RCC 7860 (cell line): ENCODE measurements at regions not wholly inside any gene's neighbourhood (a gene's known extent, or its start where the extent isn't known, plus 50 kb on each side); places are given as distances from the start of the nearest gene placed in this dataset.

Source experiments
- DNase-seq: peaks from one replicate; pipeline ENCODE4 v3.0.0-alpha.2; 2015; ENCODE audit warnings: low spot score
- FAIRE-seq: peaks from 2 replicates; lab custom pipeline; 2012; peaks lifted over from hg19 to GRCh38; lab: Jason Lieb, UNC

DNA sequence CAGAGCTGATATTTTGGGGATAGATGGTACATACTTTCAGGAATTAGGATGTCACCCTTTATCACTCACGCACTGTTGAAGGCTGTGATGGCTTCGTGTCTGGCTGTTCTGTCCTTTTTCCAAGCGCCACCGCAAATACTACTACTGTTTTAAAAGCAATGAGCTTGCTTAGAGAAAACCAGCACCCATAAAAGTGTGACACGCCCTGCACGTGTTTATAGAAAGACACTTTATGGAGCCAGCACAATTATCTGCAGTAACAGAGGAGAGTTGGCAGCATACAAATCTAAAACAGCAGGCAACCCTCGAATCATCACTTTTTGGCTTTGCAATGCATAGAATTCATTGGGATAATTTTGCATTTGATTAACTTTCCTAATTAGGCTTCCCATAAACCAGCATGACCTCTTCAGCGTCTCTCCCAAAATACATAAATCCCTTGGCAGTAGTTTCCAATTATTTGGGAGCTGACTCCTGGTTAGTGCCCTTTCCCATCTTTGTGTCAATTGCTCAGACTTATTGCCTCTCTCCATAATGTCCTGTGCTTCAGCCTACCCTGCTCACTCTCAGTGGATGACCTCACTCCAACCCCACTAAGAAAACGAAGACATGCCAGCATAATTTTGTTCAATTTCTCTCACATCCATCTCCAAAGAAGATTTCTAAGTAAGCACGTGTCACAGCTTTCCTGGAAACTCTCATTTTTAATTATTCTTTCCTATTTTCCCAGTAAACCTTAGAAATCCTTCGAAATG is 118.7 kb upstream of the LARGE1 start:
- DNase-seq (no peak), FAIRE-seq (no peak)

- DNase-seq (no peak), FAIRE-seq (no peak)
Measured at GRCh38 chr22:34045311-34045710, 125.0 kb upstream of the LARGE1 start.

- no peak for FAIRE-seq
Measured at GRCh38 chr22:34055525-34056200, 135.4 kb upstream of the LARGE1 start.

GRCh38 chr22:34057726-34058125 is 137.4 kb upstream of the LARGE1 start:
- no peak for FAIRE-seq
- DNase-seq, result no peak

More at GRCh38 chr22:34055525-34056200, 135.4 kb upstream of the LARGE1 start:
- peak; percentile 27 for DNase-seq

GRCh38 chr22:34064696-34065095 is 144.4 kb upstream of the LARGE1 start:
- no peak for FAIRE-seq
- no peak for DNase-seq

GRCh38 chr22:34067031-34067430 is 146.8 kb upstream of the LARGE1 start:
- DNase-seq, result no peak

GRCh38 chr22:34068001-34068400 is 147.7 kb upstream of the LARGE1 start:
- FAIRE-seq (no peak), DNase-seq (no peak)

More at GRCh38 chr22:34067031-34067430, 146.8 kb upstream of the LARGE1 start:
- no peak for FAIRE-seq

GRCh38 chr22:34070051-34070450 is 149.8 kb upstream of the LARGE1 start:
- DNase-seq (no peak), FAIRE-seq (no peak)

DNA sequence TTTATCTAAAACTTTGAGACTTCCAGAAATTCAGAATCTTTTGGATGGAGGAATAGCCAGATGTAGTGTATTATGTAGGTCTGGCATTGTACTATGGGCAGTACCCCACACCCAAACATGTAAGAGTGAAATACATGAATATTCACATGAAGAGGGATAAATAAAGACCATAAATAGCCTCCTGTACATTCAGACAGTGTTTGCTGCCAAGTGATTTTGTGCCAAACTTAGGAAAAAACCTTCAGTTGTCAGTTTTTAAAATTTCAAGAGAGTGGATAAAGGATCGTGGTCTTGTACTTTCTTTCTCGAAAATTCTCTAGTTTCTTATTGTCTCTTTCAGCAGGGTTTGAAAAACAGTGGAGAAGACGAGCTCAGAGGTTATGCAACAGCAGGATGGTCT is 150.3 kb upstream of the LARGE1 start:
- DNase-seq (no peak), FAIRE-seq (no peak)

GRCh38 chr22:34072585-34072984 is 152.3 kb upstream of the LARGE1 start:
- FAIRE-seq (no peak), DNase-seq (no peak)

GRCh38 chr22:34080433-34080832 is 160.2 kb upstream of the LARGE1 start:
- no peak for FAIRE-seq
- DNase-seq, result no peak

- DNase-seq, result no peak
- no peak for FAIRE-seq
Measured at GRCh38 chr22:34096770-34097169, 176.5 kb upstream of the LARGE1 start.

DNA sequence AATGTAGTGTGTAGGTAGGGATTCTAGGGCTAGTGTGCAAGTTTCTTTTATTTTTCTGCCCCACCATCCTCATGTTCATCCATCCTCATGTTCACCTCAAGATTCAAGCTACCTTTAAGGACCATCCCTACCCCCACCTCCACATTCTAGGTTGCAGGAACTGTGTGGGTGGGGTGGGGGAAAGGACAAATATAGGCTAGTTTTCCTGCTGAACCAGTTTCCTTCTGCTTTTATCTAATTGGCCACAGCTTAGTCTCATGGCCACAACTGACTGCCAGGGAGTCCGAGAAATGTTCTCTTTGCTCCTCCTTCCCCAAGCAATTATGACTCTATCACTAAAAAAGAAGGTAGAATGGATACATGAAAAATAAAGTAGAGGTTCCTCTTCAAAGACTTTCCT is 179.0 kb upstream of the LARGE1 start:
- FAIRE-seq (no peak), DNase-seq (no peak)

- no peak for FAIRE-seq
- no peak for DNase-seq
Measured at GRCh38 chr22:34102633-34103032, 182.4 kb upstream of the LARGE1 start.

DNA sequence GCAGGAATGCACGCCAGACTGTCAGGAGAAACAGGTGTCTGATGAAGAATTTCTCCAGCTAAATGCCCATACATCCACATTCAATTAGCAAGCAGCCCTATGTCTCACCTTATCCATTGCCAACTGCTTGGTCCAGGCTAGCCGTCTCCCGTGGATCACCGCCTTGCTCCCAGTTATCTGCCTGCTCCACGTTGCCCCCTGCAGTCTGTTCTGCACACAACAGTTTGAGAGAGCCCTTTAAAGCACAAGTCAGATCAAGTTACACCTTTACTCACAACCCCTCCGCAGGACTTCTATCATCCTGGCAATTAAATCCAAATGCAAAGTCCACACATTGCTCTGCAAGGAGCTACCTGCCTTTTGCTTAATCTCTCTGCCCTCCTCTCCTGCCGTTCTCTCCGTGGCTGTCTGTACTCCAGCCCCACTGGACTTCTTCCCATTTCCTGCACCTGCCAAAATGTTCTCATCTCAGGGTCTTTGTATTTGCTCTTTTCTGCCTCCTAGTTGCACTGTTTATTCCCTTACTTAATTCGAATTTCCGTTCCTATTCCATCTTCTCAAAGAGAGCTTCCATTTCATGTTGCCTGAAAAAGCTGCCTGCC is 185.3 kb upstream of the LARGE1 start:
- FAIRE-seq (no peak), DNase-seq (peak; percentile 9)

DNA sequence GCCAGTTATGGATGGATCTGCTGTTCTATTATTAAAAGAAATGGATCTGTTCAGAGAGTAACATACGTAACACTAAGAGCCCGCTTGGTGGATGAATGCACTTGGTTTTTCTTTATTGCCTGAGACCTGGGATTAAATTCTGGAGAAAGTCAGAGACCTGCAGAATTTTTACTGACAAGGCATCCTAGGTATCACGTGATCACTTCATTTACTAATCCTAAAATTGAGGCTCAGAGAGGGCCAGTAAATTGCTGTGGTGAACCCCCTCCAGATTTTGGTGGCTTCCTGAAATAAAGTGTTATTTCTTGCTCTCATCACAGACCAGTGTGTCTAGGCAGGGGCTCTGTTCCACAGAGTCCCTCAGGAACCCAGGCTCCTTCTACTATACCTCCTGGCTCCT is 187.9 kb upstream of the LARGE1 start:
- DNase-seq, result no peak
- no peak for FAIRE-seq

DNA sequence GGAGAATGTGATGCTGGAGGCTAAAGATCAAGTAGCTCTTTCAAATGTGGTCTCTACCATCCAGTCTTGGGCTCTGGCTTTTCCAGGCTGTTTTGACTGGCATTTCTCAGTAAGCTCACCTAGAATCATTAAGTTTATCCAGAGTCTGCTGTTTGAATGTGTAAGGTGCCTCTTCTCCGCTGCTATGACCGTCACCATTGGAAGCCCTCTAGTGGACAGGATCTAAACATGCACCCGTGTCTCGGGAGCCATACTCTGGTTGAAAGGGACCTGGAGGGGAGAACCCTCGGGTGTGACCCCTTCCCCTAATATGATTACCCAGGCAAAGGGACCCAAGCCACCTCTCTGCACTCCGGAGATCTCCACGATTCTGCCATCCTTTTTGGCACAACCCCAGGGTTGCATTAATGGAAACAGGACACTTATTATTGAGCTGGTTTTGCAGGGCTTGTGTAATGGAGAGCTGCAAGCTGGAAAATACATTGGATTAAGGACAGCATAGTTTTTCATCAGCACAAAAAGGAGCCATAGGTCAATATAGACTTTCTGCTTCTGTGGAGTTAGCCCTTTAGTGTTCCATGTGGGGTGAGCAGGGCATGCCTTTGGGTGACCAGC is 191.0 kb upstream of the LARGE1 start:
- no peak for FAIRE-seq
- DNase-seq, result peak; percentile 14

DNA sequence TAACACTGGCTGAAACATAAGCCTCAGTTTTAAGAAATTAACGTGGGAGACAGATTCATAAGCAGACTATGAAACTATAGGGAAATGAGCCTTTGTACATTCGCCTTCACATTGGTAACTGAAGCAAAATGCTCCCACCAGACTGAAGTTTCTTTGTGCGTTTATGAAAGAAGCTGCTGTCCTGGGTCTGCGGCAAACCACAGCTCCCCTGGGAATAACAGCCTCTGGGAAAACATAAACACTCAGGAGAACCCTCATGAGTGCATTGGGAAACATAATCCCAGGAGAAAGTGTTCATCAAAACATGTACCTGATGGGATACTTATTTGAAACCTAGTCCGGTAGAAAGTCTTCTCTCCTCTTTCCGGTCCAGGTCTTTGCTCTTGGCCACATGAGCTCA is 193.1 kb upstream of the LARGE1 start:
- DNase-seq (no peak), FAIRE-seq (no peak)

- no peak for DNase-seq
- FAIRE-seq, result no peak
Measured at GRCh38 chr22:34114406-34114805, 194.1 kb upstream of the LARGE1 start.

DNA sequence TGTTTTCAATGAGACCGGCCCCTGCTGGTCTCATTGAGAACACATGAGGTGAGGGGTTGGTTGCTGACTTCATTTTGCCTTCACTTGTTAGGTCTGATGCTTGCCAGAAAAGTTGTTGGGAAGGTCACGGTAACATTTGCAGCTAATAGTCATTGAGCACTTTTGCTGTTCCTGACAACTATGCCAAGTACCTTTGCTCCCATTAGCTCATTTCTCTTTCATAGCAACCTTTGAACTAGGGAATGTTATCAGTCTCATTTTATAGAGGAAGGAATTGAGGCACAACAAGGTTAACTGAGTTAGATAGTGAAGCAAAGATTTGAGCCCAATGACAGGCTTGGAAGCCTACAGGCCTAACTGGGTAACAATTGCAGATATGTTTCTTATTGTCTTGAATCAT is 195.4 kb upstream of the LARGE1 start:
- no peak for DNase-seq
- no peak for FAIRE-seq

DNA sequence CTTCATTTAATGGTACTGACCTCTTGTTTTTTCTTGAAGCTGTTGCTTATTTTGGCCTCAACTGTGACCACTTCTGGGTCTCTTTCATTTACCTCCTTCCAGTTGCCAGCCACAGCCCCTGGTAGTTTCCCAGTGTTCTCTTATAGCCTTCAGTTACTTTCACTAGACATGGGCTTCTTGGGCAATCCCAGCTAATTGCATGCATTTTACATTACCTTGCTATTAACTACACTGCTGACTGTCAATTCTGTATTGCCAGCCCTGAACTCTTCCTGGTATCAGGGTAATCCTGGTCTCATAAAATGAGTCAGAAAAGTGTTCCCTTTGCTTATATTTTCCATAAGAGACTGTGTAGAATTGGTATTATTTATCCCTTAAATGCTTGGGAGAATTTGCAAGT is 195.8 kb upstream of the LARGE1 start:
- no peak for DNase-seq
- no peak for FAIRE-seq

- no peak for DNase-seq
- FAIRE-seq, result no peak
Measured at GRCh38 chr22:34122042-34122441, 201.8 kb upstream of the LARGE1 start.
